HepG2 (cell line): ENCODE measurements at regions not wholly inside any gene's neighbourhood (a gene's known extent, or its start where the extent isn't known, plus 50 kb on each side); places are given as distances from the start of the nearest gene placed in this dataset.

Experiments
- ATAC-seq: fragments of 200-7000 bp; cut with Tn5 transposase; 3 replicates; pipeline ENCODE4 v1.9.1; 2020; ENCODE audit warnings: mild to moderate bottlenecking, moderate library complexity
- BruUV-seq: library from RNA; stranded (reverse); fragments of 400-500 nt; replicated peaks from 2 replicates; lab custom pipeline; 2021; lab: Mats Ljungman, UMichigan
- CTCF ChIA-PET: fragments of 300-600 bp; formaldehyde crosslinking; extraction: SDS; loops from one replicate; lab custom pipeline; 2021; ENCODE audit warnings: low total read pairs, inconsistent platforms, low intra/inter-chr PET ratio; lab: Yijun Ruan, JAX
- POLR2A ChIA-PET: fragments of 350-600 bp; sonication (Branson Sonifier 250); formaldehyde crosslinking; loops from one replicate; lab custom pipeline; 2020; ENCODE audit warnings: antibody characterized with exemption, inconsistent platforms; lab: Yijun Ruan, JAX
- DNase-seq: peaks from one replicate; pipeline ENCODE4 v3.0.0-alpha.2; 2015; ENCODE audit warnings: low spot score
- FAIRE-seq: peaks from 3 replicates; lab custom pipeline; 2011; peaks lifted over from hg19 to GRCh38; lab: Jason Lieb, UNC
- H2AFZ ChIP-seq: one replicate; pipeline ENCODE4 v1.6.1; 2011; ENCODE audit warnings: low read length, inconsistent platforms
- H3K27ac ChIP-seq: fragments of 300-600 bp; 3 replicates; pipeline ENCODE4 v1.8.0; 2011; ENCODE audit warnings: mixed run types, mild to moderate bottlenecking, mixed read lengths, low read length, inconsistent platforms; ENCODE audit not compliant: insufficient read depth; ENCODE audit errors: extremely low read length
- H3K27me3 ChIP-seq, 2 experiments: fragments of 200-600 bp in 1 of 2; 2 replicates in 1 of 2; 3 replicates in 1 of 2; pipeline versions ENCODE4 v1.6.0 to v1.8.0; 2011; ENCODE audit warnings: low read length in 2 of 2, mild to moderate bottlenecking in 2 of 2, moderate library complexity in 2 of 2, inconsistent platforms in 1 of 2; ENCODE audit not compliant: insufficient read depth in 2 of 2, control insufficient read depth in 1 of 2
- H3K36me3 ChIP-seq, 2 experiments: fragments of 200-600 bp in 1 of 2; replicated peaks in 1 of 2; 2 replicates in 1 of 2; 3 replicates in 1 of 2; pipeline versions ENCODE4 v1.5.1 to v1.8.0; 2011; ENCODE audit warnings: low read length in 2 of 2, inconsistent platforms in 1 of 2; ENCODE audit not compliant: insufficient read depth in 2 of 2, control insufficient read depth in 1 of 2
- H3K4me1 ChIP-seq: 2 replicates; pipeline ENCODE4 v1.5.1; 2012; ENCODE audit warnings: low read length, inconsistent platforms; ENCODE audit not compliant: insufficient read depth
- H3K4me2 ChIP-seq: 2 replicates; pipeline ENCODE4 v1.6.0; 2011; ENCODE audit warnings: low read depth, low read length, inconsistent platforms
- H3K4me3 ChIP-seq, 3 experiments: fragments of 200-600 bp in 1 of 3; sonication (generic), shearing (Covaris generic) in 1 of 3; replicated peaks in 1 of 3; 2 replicates each; pipeline ENCODE4 v1.5.1; 2011 to 2016; ENCODE audit warnings: low read length in 3 of 3, inconsistent platforms in 2 of 3, low read depth in 2 of 3, mild to moderate bottlenecking in 2 of 3, control low read depth in 1 of 3, mixed read lengths in 1 of 3; ENCODE audit not compliant: insufficient read depth in 1 of 3
- H3K79me2 ChIP-seq: one replicate; pipeline ENCODE4 v1.6.1; 2011; ENCODE audit warnings: low read length, inconsistent platforms; ENCODE audit not compliant: insufficient read depth
- H3K9ac ChIP-seq: 2 replicates; pipeline ENCODE4 v1.6.0; 2011; ENCODE audit warnings: mild to moderate bottlenecking, low read depth, low read length, inconsistent platforms; ENCODE audit not compliant: insufficient read depth
- H3K9me3 ChIP-seq: 2 replicates; pipeline ENCODE4 v1.5.1; 2012; ENCODE audit warnings: mild to moderate bottlenecking, low read length
- H4K20me1 ChIP-seq: 2 replicates; pipeline ENCODE4 v1.6.0; 2011; ENCODE audit warnings: inconsistent platforms, mild to moderate bottlenecking, low read length, moderate library complexity; ENCODE audit not compliant: insufficient read depth
- MAFF ChIP-seq: IDR thresholded peaks from 2 replicates; pipeline ENCODE4 v1.6.1; 2011; ENCODE audit warnings: low read depth, low read length, improper control_type of control experiment
- MAFK ChIP-seq, 2 experiments: IDR thresholded peaks in 1 of 2; conservative IDR thresholded peaks in 1 of 2; 2 replicates each; pipeline ENCODE4 v1.6.1; 2011; ENCODE audit warnings: improper control_type of control experiment in 2 of 2, low read length in 2 of 2
- NFIB ChIP-seq: sonication (generic); formaldehyde crosslinking; IDR thresholded peaks from 2 replicates; pipeline ENCODE4 v1.9.0; 2021; ENCODE audit warnings: missing genetic modification reagents, mild to moderate bottlenecking, borderline replicate concordance
- ZNF598 ChIP-seq: sonication (generic); formaldehyde crosslinking; IDR thresholded peaks from 2 replicates; pipeline ENCODE4 v1.5.1; 2020; ENCODE audit warnings: mild to moderate bottlenecking, missing genetic modification reagents, borderline replicate concordance
- WGBS: methylation state at CpG from one replicate; pipeline ENCODE4 v1.1.6; 2017; ENCODE audit warnings: low lambda C conversion rate; 5-methylcytosine and 5-hydroxymethylcytosine counted together
- in situ Hi-C: cut with HindIII; loops from 2 replicates; pipeline ENCODE4 v1.10.0; 2017; ENCODE audit warnings: low pct_unique_long_range_greater_than_20kb; ENCODE audit not compliant: extremely low pct_ligation_motif_present
- intact Hi-C: fragments of 100-400 bp; cut with micrococcal nuclease; formaldehyde crosslinking; loops from one replicate; pipeline ENCODE4 v1.10.0; 2022; ENCODE audit not compliant: unreplicated experiment
- TF ChIP-seq, protein P1 (sequence below): sonication (generic); formaldehyde crosslinking; IDR thresholded peaks from 2 replicates; pipeline ENCODE4 v1.5.0; 2020; ENCODE audit warnings: mild to moderate bottlenecking, low read depth, missing genetic modification reagents, borderline replicate concordance
- TF ChIP-seq, protein P2 (sequence below), 2 experiments: fragments of 450-650 bp in 1 of 2; sonication (generic) in 1 of 2; formaldehyde crosslinking; IDR thresholded peaks; 2 replicates each; pipeline versions ENCODE4 v1.5.0 to v1.8.0; 2020 to 2022; ENCODE audit warnings: mild to moderate bottlenecking in 1 of 2, missing genetic modification reagents in 1 of 2

DNA sequence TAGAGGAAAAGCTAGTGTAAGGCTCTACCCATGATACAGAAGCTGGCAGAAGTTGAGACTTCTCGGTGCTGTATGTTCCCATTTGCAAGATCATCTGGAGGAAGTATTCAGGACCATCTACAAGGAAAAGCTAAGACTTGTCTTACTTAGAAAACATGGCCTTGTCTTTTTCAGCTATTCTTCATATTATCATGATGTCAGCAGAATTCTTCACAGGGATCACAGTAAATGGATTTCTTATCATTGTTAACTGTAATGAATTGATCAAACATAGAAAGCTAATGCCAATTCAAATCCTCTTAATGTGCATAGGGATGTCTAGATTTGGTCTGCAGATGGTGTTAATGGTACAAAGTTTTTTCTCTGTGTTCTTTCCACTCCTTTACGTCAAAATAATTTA lies 79.6 kb upstream of the SCIN start:
- H3K4me3 ChIP-seq: no peak overlapping the region
- ChIA-PET POLR2A (no interaction called here), CTCF (interaction anchor here (0.9 to 2.8 kb wide), 3 partner anchors 32 to 423 kb away, joined by 5 to 13 read pairs (median 6); no protein-coding TSS in a partner anchor)
- H2AFZ ChIP-seq: no peak overlapping the region
- H3K9me3 ChIP-seq: no peaks in the 10 kb centered on the region
- TF ChIP-seq MAFF (peak; percentile 78), NFIB (CRISPR knock-in tag) (no peak), MAFK (conservative IDR thresholded peaks at IDR 0.05 in 1 of 2, IDR thresholded peaks at IDR 0.05 in 1 of 2; ENCODE audit: low read length in 2 of 2) (peak; percentile 70 to 87)
- TF ChIP-seq, protein P1, sequence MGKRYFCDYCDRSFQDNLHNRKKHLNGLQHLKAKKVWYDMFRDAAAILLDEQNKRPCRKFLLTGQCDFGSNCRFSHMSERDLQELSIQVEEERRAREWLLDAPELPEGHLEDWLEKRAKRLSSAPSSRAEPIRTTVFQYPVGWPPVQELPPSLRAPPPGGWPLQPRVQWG (CRISPR knock-in tag): no peak
- TF ChIP-seq, protein P2, sequence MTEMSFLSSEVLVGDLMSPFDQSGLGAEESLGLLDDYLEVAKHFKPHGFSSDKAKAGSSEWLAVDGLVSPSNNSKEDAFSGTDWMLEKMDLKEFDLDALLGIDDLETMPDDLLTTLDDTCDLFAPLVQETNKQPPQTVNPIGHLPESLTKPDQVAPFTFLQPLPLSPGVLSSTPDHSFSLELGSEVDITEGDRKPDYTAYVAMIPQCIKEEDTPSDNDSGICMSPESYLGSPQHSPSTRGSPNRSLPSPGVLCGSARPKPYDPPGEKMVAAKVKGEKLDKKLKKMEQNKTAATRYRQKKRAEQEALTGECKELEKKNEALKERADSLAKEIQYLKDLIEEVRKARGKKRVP (CRISPR knock-in tag; IDR thresholded peaks at IDR 0.05): no peak
- no TSS peak for BruUV-seq
- H4K20me1 ChIP-seq: no peaks in the 10 kb centered on the region
- no peak overlapping the region for H3K9ac ChIP-seq
- in situ Hi-C loops: loop anchor here (25.0 kb wide), 2 partner anchors 654 to 1054 kb away; partner anchors contain the start of gene THSD7A
- no peaks in the 10 kb centered on the region for H3K4me1 ChIP-seq
- 2% methylated on average over 2 of the region's 2 CpGs for WGBS
- DNase-seq (no peak), ATAC-seq (no peak), FAIRE-seq (no peak)
- no peak overlapping the region for H3K27ac ChIP-seq
- intact Hi-C loops: loop anchor here (1.0 to 10.0 kb wide), 3 partner anchors 33 to 1064 kb away; partner anchors contain the start of gene THSD7A
- no peak overlapping the region for H3K4me2 ChIP-seq
- no peaks in the 10 kb centered on the region for H3K79me2 ChIP-seq
- no peaks in the 10 kb centered on the region for H3K36me3 ChIP-seq
- H3K27me3 ChIP-seq: no peaks in the 10 kb centered on the region

DNA sequence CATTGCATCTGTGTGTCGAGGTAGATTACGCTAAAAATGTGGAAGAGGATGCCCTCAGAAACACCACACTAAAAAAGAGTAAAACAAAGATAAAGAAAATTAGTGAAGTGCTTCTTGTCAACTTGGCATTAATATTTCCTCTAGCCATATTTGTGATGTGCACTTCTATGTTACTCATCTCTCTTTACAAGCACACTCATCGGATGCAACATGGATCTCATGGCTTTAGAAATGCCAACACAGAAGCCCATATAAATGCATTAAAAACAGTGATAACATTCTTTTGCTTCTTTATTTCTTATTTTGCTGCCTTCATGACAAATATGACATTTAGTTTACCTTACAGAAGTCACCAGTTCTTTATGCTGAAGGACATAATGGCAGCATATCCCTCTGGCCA lies 79.0 kb upstream of the SCIN start:
- H3K27me3 ChIP-seq: no peaks in the 10 kb centered on the region
- intact Hi-C loops: loop anchor here (2.0 to 10.0 kb wide), 2 partner anchors 657 to 1065 kb away; partner anchors contain the start of gene THSD7A

More for the DNA sequence above, 79.0 kb upstream of the SCIN start:
- in situ Hi-C loops: loop anchor here (25.0 kb wide), 2 partner anchors 654 to 1054 kb away; partner anchors contain the start of gene THSD7A
- BruUV-seq: no TSS peak
- DNase-seq (no peak), FAIRE-seq (no peak)
- no peaks in the 10 kb centered on the region for H4K20me1 ChIP-seq
- WGBS: 14% methylated on average over 3 of the region's 3 CpGs
- no peaks in the 10 kb centered on the region for H3K36me3 ChIP-seq
- TF ChIP-seq ZNF598 (CRISPR knock-in tag): no peak
- TF ChIP-seq, all 625 proteins: peak for 0
- Histone ChIP-seq H3K9ac (no peak overlapping the region), H3K9me3 (no peaks in the 10 kb centered on the region), H3K79me2 (no peaks in the 10 kb centered on the region), H3K4me3 (no peak overlapping the region), H3K4me1 (no peaks in the 10 kb centered on the region), H3K27ac (no peak overlapping the region), H2AFZ (no peak overlapping the region), H3K4me2 (no peak overlapping the region)
- CTCF ChIA-PET: no interaction called here
- POLR2A ChIA-PET: no interaction called here
- no peak for ATAC-seq
